ENCODE measurements at regions not wholly inside any gene's neighbourhood (a gene's known extent, or its start where the extent isn't known, plus 50 kb on each side); places are given as distances from the start of the nearest gene placed in this dataset.

GRCh38 chr1:214747050-214747635 is 144.1 kb downstream of the CENPF start:
- Histone ChIP-seq H3K4me2 (no peak overlapping the region), H3K9me3 (no peaks in the 10 kb centered on the region; the same call in 1 of the 2 replicates), H4K20me1 (ENCODE audit: insufficient read depth) (no peaks in the 10 kb centered on the region), H3K4me1 (ENCODE audit: control insufficient read depth in 1 of 2, insufficient read depth in 2 of 2, low read depth in 1 of 2, low read length in 1 of 2) (no peaks in the 10 kb centered on the region; a peak in 1 of 4 replicates), H3K27me3 (ENCODE audit: insufficient read depth) (no peaks in the 10 kb centered on the region), H2AFZ (ENCODE audit: low read depth) (no peak overlapping the region), H3K27ac (ENCODE audit: low read depth in 2 of 2, low read length in 1 of 2) (no peak overlapping the region), H3F3A (replicated peaks; ENCODE audit: insufficient read depth) (no peaks in the 10 kb centered on the region), H3K4me3 (ENCODE audit: low read depth in 2 of 2, low read length in 1 of 2) (no peak overlapping the region), H3K36me3 (replicated peaks in 1 of 2; ENCODE audit: control insufficient read depth in 1 of 2, insufficient read depth in 2 of 2, low read length in 1 of 2) (no peaks in the 10 kb centered on the region), H3K9me2 (no peaks in the 10 kb centered on the region), H3K79me2 (ENCODE audit: insufficient read depth) (no peaks in the 10 kb centered on the region), H3K9ac (no peak overlapping the region)
- TF ChIP-seq FOSL2 (IDR thresholded peaks at IDR 0.05; ENCODE audit: borderline replicate concordance, low read depth) (no peak), TAF1 (IDR thresholded peaks at IDR 0.05; ENCODE audit: borderline replicate concordance, low read depth, low read length) (no peak), RAD21 (IDR thresholded peaks at IDR 0.05; ENCODE audit: low read length) (no peak), RCOR1 (IDR thresholded peaks at IDR 0.05; ENCODE audit: low read length) (no peak), FOXM1 (IDR thresholded peaks at IDR 0.05; ENCODE audit: low read depth) (no peak), TCF12 (IDR thresholded peaks at IDR 0.05) (no peak), RFX5 (IDR thresholded peaks at IDR 0.05; ENCODE audit: low read length) (no peak), YY1 (IDR thresholded peaks at IDR 0.05; ENCODE audit: low read depth) (no peak), TEAD4 (IDR thresholded peaks at IDR 0.05; ENCODE audit: borderline replicate concordance, insufficient read depth) (no peak), POLR2AphosphoS5 (IDR thresholded peaks at IDR 0.05; ENCODE audit: low read depth, low read length) (no peak)
- ChIA-PET POLR2A (no interaction called here), CTCF (no interaction called here)
- WGBS (ENCODE audit: low lambda C conversion rate): 52% methylated on average over 5 of the region's 5 CpGs
- no peak for DNase-seq

GRCh38 chr1:214753236-214753852 is 150.3 kb downstream of the CENPF start:
- Histone ChIP-seq H3K4me3 (ENCODE audit: low read depth in 2 of 2, low read length in 1 of 2) (no peak overlapping the region), H3K9me2 (no peaks in the 10 kb centered on the region), H3K27me3 (ENCODE audit: insufficient read depth) (no peaks in the 10 kb centered on the region), H3K4me2 (no peak overlapping the region), H3K36me3 (replicated peaks in 1 of 2; ENCODE audit: control insufficient read depth in 1 of 2, insufficient read depth in 2 of 2, low read length in 1 of 2) (peaks cover 0 to 5% of the 10 kb centered on the region in 2 experiments), H3K4me1 (ENCODE audit: control insufficient read depth in 1 of 2, insufficient read depth in 2 of 2, low read depth in 1 of 2, low read length in 1 of 2) (no peaks in the 10 kb centered on the region), H2AFZ (ENCODE audit: low read depth) (no peak overlapping the region), H3K79me2 (ENCODE audit: insufficient read depth) (no peaks in the 10 kb centered on the region), H4K20me1 (ENCODE audit: insufficient read depth) (no peaks in the 10 kb centered on the region), H3K27ac (ENCODE audit: low read depth in 2 of 2, low read length in 1 of 2) (no peak overlapping the region), H3K9ac (no peak overlapping the region), H3K9me3 (no peaks in the 10 kb centered on the region; the same call in 1 of the 2 replicates), H3F3A (replicated peaks; ENCODE audit: insufficient read depth) (no peaks in the 10 kb centered on the region)
- ChIA-PET CTCF (no interaction called here), POLR2A (no interaction called here)
- 57% methylated on average over 18 of the region's 26 CpGs for WGBS (ENCODE audit: low lambda C conversion rate)
- TF ChIP-seq IRF3 (IDR thresholded peaks at IDR 0.05; ENCODE audit: low read depth, low read length) (no peak), MEF2A (IDR thresholded peaks at IDR 0.05; ENCODE audit: borderline replicate concordance, low read depth) (no peak), USF1 (IDR thresholded peaks at IDR 0.05; ENCODE audit: borderline replicate concordance, low read depth) (no peak), ELF1 (IDR thresholded peaks at IDR 0.05) (no peak)
- DNase-seq: no peak

All from SK-N-SH (cell line).